ENCODE measurements at regions not wholly inside any gene's neighbourhood (a gene's known extent, or its start where the extent isn't known, plus 50 kb on each side); places are given as distances from the start of the nearest gene placed in this dataset.

- no peak for TF ChIP-seq NFAT5 (CRISPR knock-in tag; IDR thresholded peaks at IDR 0.05)
- TF ChIP-seq HNRNPUL1 (IDR thresholded peaks at IDR 0.05; ENCODE audit: low read depth, low read length), result no peak
- TF ChIP-seq PLRG1 (conservative IDR thresholded peaks at IDR 0.05), result no peak
- TF ChIP-seq PHF8 (CRISPR knock-in tag; IDR thresholded peaks at IDR 0.05), result no peak
- no peak for TF ChIP-seq MAF1 (CRISPR knock-in tag; IDR thresholded peaks at IDR 0.05; ENCODE audit: borderline replicate concordance)
Measured at GRCh38 chr11:34744511-34744910, 123.6 kb downstream of the EHF start (continued).

GRCh38 chr11:34738237-34738636, 117.3 kb downstream of the EHF start:
- BruUV-seq (replicated peaks), result no TSS peak
- no peak for TF ChIP-seq SMARCC2 (IDR thresholded peaks at IDR 0.05)
- TF ChIP-seq ZNF17 (CRISPR knock-in tag; IDR thresholded peaks at IDR 0.05), result peak; percentile 95
- Histone ChIP-seq H3K27me3 (ENCODE audit: control insufficient read depth in 1 of 2, insufficient read depth in 2 of 2, low read length in 2 of 2) (no peaks in the 10 kb centered on the region), H3K4me3 (replicated peaks in 1 of 3; ENCODE audit: insufficient read depth in 1 of 3, low read depth in 2 of 3, low read length in 3 of 3) (no peak overlapping the region), H3K9ac (ENCODE audit: insufficient read depth, low read depth, low read length) (no peak overlapping the region), H3K36me3 (replicated peaks in 1 of 2; ENCODE audit: control insufficient read depth in 1 of 2, insufficient read depth in 2 of 2, low read length in 2 of 2) (no peaks in the 10 kb centered on the region), H3K27ac (ENCODE audit: extremely low read length, insufficient read depth, low read length) (no peak overlapping the region), H3K9me3 (ENCODE audit: low read length) (peaks cover 10% of the 10 kb centered on the region; the same call in 1 of the 2 replicates), H3K79me2 (ENCODE audit: insufficient read depth, low read length) (no peaks in the 10 kb centered on the region), H3K4me1 (ENCODE audit: insufficient read depth, low read length) (peaks cover 14% of the 10 kb centered on the region), H3K4me2 (ENCODE audit: low read depth, low read length) (no peak overlapping the region), H4K20me1 (ENCODE audit: insufficient read depth, low read length) (no peaks in the 10 kb centered on the region), H2AFZ (ENCODE audit: low read length) (no peak overlapping the region)
- 85% methylated on average over 4 of the region's 5 CpGs for WGBS (ENCODE audit: low lambda C conversion rate)
- no peak for ATAC-seq
- CTCF ChIA-PET (ENCODE audit: low intra/inter-chr PET ratio, low total read pairs), result no interaction called here
- POLR2A ChIA-PET, result no interaction called here
- in situ Hi-C loops (cut with HindIII; ENCODE audit: extremely low pct_ligation_motif_present, low pct_unique_long_range_greater_than_20kb) (no loop called here), intact Hi-C loops (cut with micrococcal nuclease; ENCODE audit: unreplicated experiment) (no loop called here)
- no peak for FAIRE-seq
- no peak for DNase-seq (ENCODE audit: low spot score)
